GM21423 (cell line): ENCODE measurements at regions not wholly inside any gene's neighbourhood (a gene's known extent, or its start where the extent isn't known, plus 50 kb on each side); places are given as distances from the start of the nearest gene placed in this dataset.
A peak's percentile ranks its signal among the peaks of the same experiment; 100 is the strongest.
"Not testable (repeated sequence)": the region's sequence is repeated elsewhere in the genome, so short reads cannot be mapped to it uniquely, and the experiment has no call there.

Experiments
- ATAC-seq: cut with Tn5 transposase; IDR thresholded peaks from one replicate; pipeline ENCODE4 v1.9.1; 2021; ENCODE audit warnings: mild to moderate bottlenecking, moderate library complexity; ENCODE audit not compliant: unreplicated experiment

GRCh38 chr4:137890812-137891211, 351.3 kb downstream of the SLC7A11 start:
- no peak for ATAC-seq

GRCh38 chr4:137881641-137882040, 349.3 kb upstream of the PCDH18 start:
- ATAC-seq, result no peak

- not testable (repeated sequence) for ATAC-seq
These were observed 335.8 kb upstream of the PCDH18 start for GRCh38 chr4:137868067-137868466.

- no peak for ATAC-seq
These were observed 334.4 kb upstream of the PCDH18 start for GRCh38 chr4:137866671-137867070.

GRCh38 chr4:137861682-137862081, 329.4 kb upstream of the PCDH18 start:
- ATAC-seq, result no peak

GRCh38 chr4:137853424-137853823, 321.1 kb upstream of the PCDH18 start:
- ATAC-seq, result no peak

GRCh38 chr4:137852326-137852725, 320.0 kb upstream of the PCDH18 start:
- ATAC-seq, result no peak

GRCh38 chr4:137851435-137851834, 319.1 kb upstream of the PCDH18 start:
- ATAC-seq, result no peak

GRCh38 chr4:137827945-137828344, 295.7 kb upstream of the PCDH18 start:
- not testable (repeated sequence) for ATAC-seq

- no peak for ATAC-seq
These were observed 293.2 kb upstream of the PCDH18 start for GRCh38 chr4:137825505-137825904.

GRCh38 chr4:137823007-137823406, 290.7 kb upstream of the PCDH18 start:
- no peak for ATAC-seq

GRCh38 chr4:137819964-137820383, 287.7 kb upstream of the PCDH18 start:
- ATAC-seq, result peak; percentile 83

- no peak for ATAC-seq
These were observed 280.0 kb upstream of the PCDH18 start for GRCh38 chr4:137812258-137812657.

- no peak for ATAC-seq
These were observed 274.1 kb upstream of the PCDH18 start for GRCh38 chr4:137806420-137806819.

GRCh38 chr4:137804906-137805495, 272.7 kb upstream of the PCDH18 start:
- ATAC-seq, result no peak

GRCh38 chr4:137800861-137801260, 268.6 kb upstream of the PCDH18 start:
- no peak for ATAC-seq

GRCh38 chr4:137794764-137795254, 262.5 kb upstream of the PCDH18 start:
- ATAC-seq, result no peak

GRCh38 chr4:137789263-137789662, 257.0 kb upstream of the PCDH18 start:
- not testable (repeated sequence) for ATAC-seq

- ATAC-seq, result not testable (repeated sequence)
These were observed 251.6 kb upstream of the PCDH18 start for GRCh38 chr4:137783923-137784322.

GRCh38 chr4:137775701-137776100, 243.4 kb upstream of the PCDH18 start:
- no peak for ATAC-seq

- no peak for ATAC-seq
These were observed 242.2 kb upstream of the PCDH18 start for GRCh38 chr4:137774501-137774900.

GRCh38 chr4:137768881-137769280, 236.6 kb upstream of the PCDH18 start:
- ATAC-seq, result no peak

GRCh38 chr4:137768196-137768595, 235.9 kb upstream of the PCDH18 start:
- ATAC-seq, result no peak
